Ectodermal cell (in vitro differentiated cells): ENCODE measurements at regions not wholly inside any gene's neighbourhood (a gene's known extent, or its start where the extent isn't known, plus 50 kb on each side); places are given as distances from the start of the nearest gene placed in this dataset.

Experiments
- H3K27ac ChIP-seq: 2 replicates; pipeline ENCODE4 v1.7.0; 2013; ENCODE audit warnings: mild to moderate bottlenecking, low read depth, low read length; ENCODE audit not compliant: insufficient read depth, poor library complexity, severe bottlenecking
- H3K27me3 ChIP-seq: 2 replicates; pipeline ENCODE4 v1.7.0; 2013; ENCODE audit warnings: mild to moderate bottlenecking, low read length; ENCODE audit not compliant: insufficient read depth, control insufficient read depth, poor library complexity, severe bottlenecking
- H3K36me3 ChIP-seq: one replicate; pipeline ENCODE4 v1.7.0; 2013; ENCODE audit warnings: low read length; ENCODE audit not compliant: control insufficient read depth, insufficient read depth
- H3K4me1 ChIP-seq: one replicate; pipeline ENCODE4 v1.7.0; 2013; ENCODE audit warnings: low read length; ENCODE audit not compliant: control insufficient read depth, insufficient read depth
- H3K4me3 ChIP-seq: 2 replicates; pipeline ENCODE4 v1.7.0; 2013; ENCODE audit warnings: low read depth, low read length, control low read depth; ENCODE audit not compliant: insufficient read depth
- H3K9me3 ChIP-seq: 2 replicates; pipeline ENCODE4 v1.7.0; 2013; ENCODE audit warnings: mild to moderate bottlenecking, low read length, moderate library complexity; ENCODE audit not compliant: control insufficient read depth
- WGBS, 2 experiments: methylation state at CpG; one replicate each; pipeline ENCODE4 v1.1.7; 2013; ENCODE audit warnings: missing lambda C conversion rate in 2 of 2; 5-methylcytosine and 5-hydroxymethylcytosine counted together

DNA sequence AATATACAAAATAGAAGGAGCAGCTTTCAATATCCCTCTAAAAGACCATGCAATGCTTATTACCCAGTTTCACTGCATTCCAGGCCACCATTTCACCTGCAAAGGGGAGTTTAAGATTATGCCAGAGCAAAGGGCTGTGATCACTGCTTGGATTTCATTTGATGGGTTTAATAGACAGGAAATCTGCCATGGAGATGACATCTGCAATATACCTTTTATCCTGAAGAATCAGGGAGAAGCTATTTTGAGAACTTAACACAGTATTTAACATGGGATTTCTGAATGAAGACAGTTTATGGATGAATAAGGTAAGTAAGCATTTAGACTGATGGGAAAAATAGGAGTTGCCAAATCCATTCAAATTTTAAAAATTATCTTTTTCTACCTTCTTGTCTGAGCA, 303.0 kb upstream of the SLC8A1 start:
- Histone ChIP-seq H3K36me3 (no peaks in the 10 kb centered on the region), H3K4me3 (no peak overlapping the region), H3K9me3 (no peaks in the 10 kb centered on the region), H3K27ac (no peak overlapping the region), H3K4me1 (no peaks in the 10 kb centered on the region), H3K27me3 (no peaks in the 10 kb centered on the region)

DNA sequence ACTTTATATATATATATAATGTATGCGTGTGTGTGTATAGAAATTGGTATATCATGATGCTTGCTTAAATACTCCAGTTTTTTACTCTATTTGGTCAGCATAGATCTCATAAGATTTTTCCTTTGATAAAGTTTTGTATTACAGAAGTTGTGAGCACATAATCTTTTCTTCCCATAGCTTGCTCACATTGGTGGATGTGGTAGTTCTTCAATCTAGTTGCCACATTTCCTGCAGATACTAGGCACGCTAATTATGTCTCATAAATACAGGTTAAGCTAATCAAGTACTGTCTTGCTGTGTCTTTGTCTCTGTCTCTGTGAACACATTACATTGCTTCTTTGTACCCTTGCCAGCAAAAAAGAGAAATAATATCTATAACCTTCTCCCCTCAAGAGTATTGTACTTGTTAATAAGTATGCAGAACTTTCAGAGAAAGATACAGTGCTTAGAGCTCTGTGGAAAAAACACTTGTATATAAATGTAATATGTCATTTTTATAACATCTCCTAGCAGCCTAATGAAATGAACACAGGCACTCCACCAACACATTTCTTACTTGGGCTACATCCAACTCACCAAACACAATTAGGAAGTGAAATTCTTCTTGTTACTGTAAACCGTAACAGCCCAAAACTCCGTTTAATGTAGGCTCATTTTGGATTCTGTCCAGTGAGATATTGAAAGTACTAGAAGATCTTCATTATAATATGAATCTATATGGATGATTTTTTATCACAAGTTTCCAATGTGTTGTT, 306.7 kb upstream of the SLC8A1 start:
- no peaks in the 10 kb centered on the region for H3K4me1 ChIP-seq
- no peak overlapping the region for H3K27ac ChIP-seq
- WGBS, 2 experiments, result 94% methylated on average over 3 of the region's 4 CpGs; no CpG with 5 or more reads in 1 of the 2 experiments

DNA sequence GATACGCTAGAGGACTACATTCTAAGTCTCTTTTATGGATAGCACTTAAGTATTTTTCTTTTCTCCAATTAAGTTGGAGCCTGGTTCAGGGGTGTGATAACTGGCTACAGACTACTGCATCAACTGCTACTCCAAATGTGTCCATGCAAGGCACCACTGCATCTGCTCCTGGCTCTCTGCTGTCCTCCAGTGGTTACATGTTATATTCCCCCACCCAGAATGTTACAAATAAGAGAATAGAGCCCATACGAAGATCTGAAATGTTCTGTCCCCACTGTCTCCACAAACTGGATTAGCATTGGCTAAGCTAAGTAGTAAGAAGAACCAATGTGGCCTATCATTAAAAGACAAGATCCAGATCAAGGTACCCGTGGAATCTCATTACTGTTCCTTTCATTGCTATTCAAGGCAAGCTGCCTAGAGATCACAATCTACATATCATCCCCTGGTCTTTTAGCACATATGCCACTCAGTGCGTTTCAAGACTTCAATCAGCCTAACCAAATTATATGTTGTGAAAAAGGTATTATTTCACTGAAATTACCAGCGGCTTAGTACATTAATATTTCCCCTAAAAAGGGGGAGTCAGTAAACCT, 308.3 kb upstream of the SLC8A1 start:
- Histone ChIP-seq H3K4me3 (no peak overlapping the region), H3K9me3 (no peaks in the 10 kb centered on the region), H3K27ac (no peak overlapping the region), H3K27me3 (no peaks in the 10 kb centered on the region), H3K4me1 (no peaks in the 10 kb centered on the region), H3K36me3 (no peaks in the 10 kb centered on the region)
- WGBS, 2 experiments, result 65 to 70% methylated on average over 4 to 5 of the region's 5 CpGs

More for the DNA sequence above, 306.7 kb upstream of the SLC8A1 start:
- Histone ChIP-seq H3K36me3 (no peaks in the 10 kb centered on the region), H3K27me3 (no peaks in the 10 kb centered on the region), H3K9me3 (no peaks in the 10 kb centered on the region), H3K4me3 (no peak overlapping the region)

DNA sequence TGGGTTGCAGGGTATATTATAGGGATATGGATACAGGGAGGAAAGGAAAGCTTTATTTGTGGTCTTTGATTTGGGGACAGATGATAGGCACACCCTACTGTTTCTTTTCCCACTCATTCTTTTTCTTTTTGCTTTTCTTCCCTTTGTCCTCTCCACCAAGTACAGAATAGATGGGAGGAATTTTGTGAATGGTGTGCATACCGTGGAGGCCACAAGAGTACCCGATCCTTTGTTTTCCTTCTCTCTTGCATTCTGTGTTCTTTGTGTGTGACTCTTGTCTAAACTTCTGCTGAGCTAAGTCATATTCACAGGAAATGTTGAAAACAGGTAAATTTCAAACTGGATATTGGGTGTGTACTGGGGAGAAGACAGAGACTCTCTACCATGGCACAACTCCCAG, 321.4 kb upstream of the SLC8A1 start:
- no peak overlapping the region for H3K4me3 ChIP-seq
- peaks cover 4% of the 10 kb centered on the region for H3K4me1 ChIP-seq
- H3K36me3 ChIP-seq, result no peaks in the 10 kb centered on the region
- WGBS, 2 experiments, result 50 to 60% methylated on average over 2 of the region's 2 CpGs
- H3K27ac ChIP-seq, result no peak overlapping the region
- H3K27me3 ChIP-seq, result no peaks in the 10 kb centered on the region
- H3K9me3 ChIP-seq, result no peaks in the 10 kb centered on the region

DNA sequence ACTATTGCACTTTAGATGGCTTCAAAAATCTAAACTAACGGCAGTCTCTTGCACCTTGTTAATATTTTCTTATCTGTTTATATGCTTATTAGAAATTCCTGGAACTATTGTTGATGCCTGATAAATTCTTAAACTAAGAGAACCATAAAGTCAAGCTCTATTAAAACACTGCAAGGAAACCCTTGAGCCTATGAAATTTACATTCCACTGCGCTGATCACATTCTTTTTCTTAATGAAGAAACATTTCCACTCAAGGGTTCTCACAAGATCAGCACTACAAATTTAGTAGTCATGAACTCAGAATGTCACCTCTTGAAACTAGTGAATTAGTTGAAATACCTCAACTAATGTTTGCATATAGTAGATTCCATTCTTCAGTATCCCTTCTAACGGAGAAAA, 331.8 kb upstream of the SLC8A1 start:
- H3K27me3 ChIP-seq, result no peaks in the 10 kb centered on the region
- no peak overlapping the region for H3K4me3 ChIP-seq
- no peaks in the 10 kb centered on the region for H3K9me3 ChIP-seq
- H3K27ac ChIP-seq, result no peak overlapping the region
- WGBS, 2 experiments, result 100% methylated on average over 1 of the region's 3 CpGs
- H3K4me1 ChIP-seq, result no peaks in the 10 kb centered on the region
- no peaks in the 10 kb centered on the region for H3K36me3 ChIP-seq

DNA sequence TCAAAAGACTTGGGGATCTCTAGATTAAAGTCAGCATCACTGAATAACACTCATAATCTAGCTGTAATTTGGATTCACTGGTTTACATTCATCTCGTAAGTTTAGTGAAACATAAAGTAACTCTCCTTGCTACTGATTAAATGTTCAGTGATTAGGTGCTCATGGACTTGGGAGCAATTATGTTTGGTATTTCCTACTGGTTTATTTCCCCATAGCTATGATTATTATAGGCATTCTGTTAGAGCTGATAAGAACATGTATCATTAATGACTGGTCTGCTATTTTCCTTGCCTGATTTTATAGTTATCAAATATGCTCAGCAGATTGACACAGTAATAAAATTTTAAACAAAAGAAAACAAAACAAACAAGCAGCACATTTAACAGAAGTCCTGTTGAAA, 334.7 kb upstream of the SLC8A1 start:
- H3K9me3 ChIP-seq, result no peaks in the 10 kb centered on the region
- H3K27me3 ChIP-seq, result no peaks in the 10 kb centered on the region
- H3K36me3 ChIP-seq, result no peaks in the 10 kb centered on the region
- WGBS, 2 experiments, result 85 to 100% methylated on average over 1 of the region's 1 CpG
- H3K27ac ChIP-seq, result no peak overlapping the region
- no peak overlapping the region for H3K4me3 ChIP-seq
- no peaks in the 10 kb centered on the region for H3K4me1 ChIP-seq

DNA sequence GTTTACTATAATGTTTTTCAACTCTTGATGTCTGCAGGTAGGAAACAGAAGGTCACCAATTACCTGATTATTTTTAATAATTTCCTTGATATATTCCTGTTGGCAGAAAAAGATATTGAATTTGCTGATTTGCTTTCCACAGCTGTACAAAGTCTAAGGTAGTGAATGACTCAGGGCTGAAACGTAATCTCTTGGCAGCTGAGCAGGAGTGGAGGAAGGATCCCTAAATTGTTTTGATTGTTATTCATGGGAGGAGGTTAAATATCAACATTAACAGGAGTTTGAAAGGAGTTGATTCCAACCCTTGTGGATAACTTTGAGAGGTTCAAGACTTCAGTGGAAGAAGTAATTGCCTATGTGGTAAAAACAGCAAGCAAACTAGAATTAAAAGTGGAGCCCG, 345.2 kb upstream of the SLC8A1 start:
- H3K4me3 ChIP-seq, result no peak overlapping the region
- no peaks in the 10 kb centered on the region for H3K27me3 ChIP-seq
- no peaks in the 10 kb centered on the region for H3K4me1 ChIP-seq
- H3K27ac ChIP-seq, result no peak overlapping the region
- 76 to 84% methylated on average over 2 of the region's 2 CpGs for WGBS, 2 experiments
- no peaks in the 10 kb centered on the region for H3K36me3 ChIP-seq
- no peaks in the 10 kb centered on the region for H3K9me3 ChIP-seq

DNA sequence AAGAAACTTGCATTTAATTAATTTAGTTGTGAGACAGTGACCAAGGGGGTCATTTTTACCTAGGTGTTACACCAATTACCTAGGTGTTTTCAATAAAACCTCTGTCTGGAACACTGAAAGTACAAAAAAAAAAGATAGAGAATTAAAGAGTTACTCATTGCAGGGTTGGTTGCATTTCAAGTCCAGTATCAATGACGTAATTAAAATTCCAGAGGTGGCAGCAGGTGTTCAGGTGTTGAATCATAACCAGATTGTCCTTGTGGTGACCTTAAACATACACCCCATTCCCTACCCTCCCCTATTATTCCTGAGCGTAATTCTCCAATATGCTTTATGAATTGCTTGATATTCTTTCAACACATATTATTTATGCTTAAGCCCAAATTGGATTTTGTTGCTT, 352.0 kb upstream of the SLC8A1 start:
- no peaks in the 10 kb centered on the region for H3K9me3 ChIP-seq
- H3K4me3 ChIP-seq, result no peak overlapping the region
- 100% methylated on average over 2 of the region's 2 CpGs for WGBS, 2 experiments
- H3K4me1 ChIP-seq, result no peaks in the 10 kb centered on the region
- no peaks in the 10 kb centered on the region for H3K27me3 ChIP-seq
- no peak overlapping the region for H3K27ac ChIP-seq
- H3K36me3 ChIP-seq, result no peaks in the 10 kb centered on the region

DNA sequence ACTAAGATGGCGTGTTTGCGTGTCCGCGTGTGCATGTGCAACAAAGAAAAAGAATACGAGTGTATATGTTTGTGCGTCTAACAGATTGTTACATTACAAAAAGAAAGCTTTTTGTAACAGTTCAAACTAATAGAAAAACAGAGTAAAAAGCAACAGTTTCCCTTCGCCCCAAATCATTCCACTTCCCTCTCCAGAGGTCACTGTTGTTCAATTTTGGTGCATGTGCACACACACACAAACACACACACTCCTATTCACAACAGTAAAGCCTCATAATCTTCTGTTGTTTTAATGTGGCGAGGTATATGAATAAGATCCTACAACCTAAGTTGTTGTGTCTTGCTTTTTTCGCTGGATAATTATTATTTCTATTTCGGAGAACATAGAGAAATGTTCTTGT, 357.3 kb upstream of the SLC8A1 start:
- no peaks in the 10 kb centered on the region for H3K36me3 ChIP-seq
- no peak overlapping the region for H3K27ac ChIP-seq
- WGBS, 2 experiments, result 73 to 86% methylated on average over 7 of the region's 10 CpGs
- no peaks in the 10 kb centered on the region for H3K27me3 ChIP-seq
- no peaks in the 10 kb centered on the region for H3K9me3 ChIP-seq
- H3K4me1 ChIP-seq, result no peaks in the 10 kb centered on the region
- H3K4me3 ChIP-seq, result no peak overlapping the region

DNA sequence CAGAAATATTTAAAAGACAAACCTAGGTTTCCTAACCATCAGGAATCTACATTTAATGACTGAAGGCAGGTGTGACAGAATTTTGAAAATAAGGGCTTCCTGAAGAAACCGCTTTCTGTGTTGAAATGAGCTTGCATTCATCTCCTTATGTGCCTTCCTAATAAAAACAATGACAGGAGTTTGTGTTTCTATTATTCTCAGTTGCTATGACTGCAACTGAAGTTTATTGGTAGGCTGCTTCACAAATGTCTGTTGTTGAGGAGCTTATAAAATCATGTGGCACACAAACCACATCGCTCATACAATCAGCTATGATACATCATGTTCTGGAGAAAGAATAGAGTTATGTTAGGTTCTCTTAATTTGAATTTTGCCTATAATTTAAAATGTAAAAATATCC, 362.7 kb upstream of the SLC8A1 start:
- no peaks in the 10 kb centered on the region for H3K27me3 ChIP-seq
- H3K27ac ChIP-seq, result no peak overlapping the region
- no peaks in the 10 kb centered on the region for H3K4me1 ChIP-seq
- no peaks in the 10 kb centered on the region for H3K9me3 ChIP-seq
- H3K36me3 ChIP-seq, result no peaks in the 10 kb centered on the region
- 98 to 100% methylated on average over 1 to 2 of the region's 2 CpGs for WGBS, 2 experiments
- H3K4me3 ChIP-seq, result no peak overlapping the region
